CD4-positive, alpha-beta T cell (primary cell): ENCODE measurements at regions not wholly inside any gene's neighbourhood (a gene's known extent, or its start where the extent isn't known, plus 50 kb on each side); places are given as distances from the start of the nearest gene placed in this dataset.

Source experiments
- ATAC-seq: fragments of 200-7000 bp; cut with Tn5 transposase; one replicate; pipeline ENCODE4 v1.10.0; 2022; ENCODE audit warnings: mild to moderate bottlenecking; ENCODE audit not compliant: poor library complexity
- CTCF ChIA-PET: fragments of 350-600 bp; sonication (Branson Sonifier 250); formaldehyde crosslinking; loops from one replicate; lab custom pipeline; 2021; ENCODE audit warnings: antibody characterized with exemption, inconsistent platforms; lab: Charles Lee
- POLR2A ChIA-PET: fragments of 350-600 bp; sonication (Branson Sonifier 250); formaldehyde crosslinking; loops from one replicate; lab custom pipeline; 2021; ENCODE audit warnings: antibody characterized with exemption, inconsistent platforms; lab: Charles Lee
- DNase-seq, 14 experiments: peaks; one replicate each; pipeline ENCODE4 v3.0.0-alpha.2; 2013 to 2020; ENCODE audit warnings: mixed read lengths in 2 of 14
- H3K27ac ChIP-seq, 2 donors: one replicate each; pipeline versions ENCODE4 v1.5.1 to v1.7.0; 2013; ENCODE audit warnings: low read length in 2 of 2, low read depth in 1 of 2, mild to moderate bottlenecking in 1 of 2
- H3K27me3 ChIP-seq, 2 experiments: 1 replicate in 1 of 2; 2 replicates in 1 of 2; pipeline versions ENCODE4 v1.6.1 to v1.7.0; 2013; ENCODE audit warnings: low read length in 2 of 2, control low read depth in 1 of 2, mild to moderate bottlenecking in 1 of 2, moderate library complexity in 1 of 2; ENCODE audit not compliant: insufficient read depth in 2 of 2, control insufficient read depth in 1 of 2
- H3K36me3 ChIP-seq: one replicate; pipeline ENCODE4 v1.6.1; 2013; ENCODE audit warnings: low read length, control low read depth; ENCODE audit not compliant: insufficient read depth
- H3K4me1 ChIP-seq: one replicate; pipeline ENCODE4 v1.6.1; 2013; ENCODE audit warnings: low read length, control low read depth; ENCODE audit not compliant: insufficient read depth
- H3K4me3 ChIP-seq: one replicate; pipeline ENCODE4 v1.5.1; 2013; ENCODE audit warnings: mild to moderate bottlenecking, low read length, moderate library complexity
- H3K9me3 ChIP-seq, 2 experiments: 1 replicate in 1 of 2; 2 replicates in 1 of 2; pipeline versions ENCODE4 v1.6.1 to v1.7.0; 2013; ENCODE audit warnings: low read length in 2 of 2, mild to moderate bottlenecking in 2 of 2, control low read depth in 1 of 2, moderate library complexity in 1 of 2; ENCODE audit not compliant: control insufficient read depth in 1 of 2, insufficient read depth in 1 of 2
- H3K27ac Mint-ChIP-seq: one replicate; pipeline ENCODE4 v1.8.0; 2020; ENCODE audit warnings: mixed read lengths
- H3K27me3 Mint-ChIP-seq: one replicate; pipeline ENCODE4 v1.8.0; 2021; ENCODE audit warnings: mixed read lengths
- H3K36me3 Mint-ChIP-seq: one replicate; pipeline ENCODE4 v1.8.0; 2021; ENCODE audit warnings: low read depth, mixed read lengths
- H3K4me1 Mint-ChIP-seq: one replicate; pipeline ENCODE4 v1.8.0; 2021; ENCODE audit warnings: low read depth, mixed read lengths
- H3K4me3 Mint-ChIP-seq: one replicate; pipeline ENCODE4 v1.8.0; 2020; ENCODE audit warnings: mild to moderate bottlenecking, mixed read lengths
- H3K9me3 Mint-ChIP-seq: one replicate; pipeline ENCODE4 v1.8.0; 2020; ENCODE audit warnings: mixed read lengths
- CTCF ChIP-seq: fragments of 200-600 bp; IDR thresholded peaks from one replicate; pipeline ENCODE4 v1.8.0; 2022; ENCODE audit warnings: antibody characterized with exemption, mild to moderate bottlenecking
- intact Hi-C, 2 experiments: fragments of 100-400 bp; cut with DNase I in 1 of 2; cut with micrococcal nuclease in 1 of 2; formaldehyde crosslinking; loops; one replicate each; pipeline versions ENCODE4 v1.15.1 to v1.9.0; 2023 to 2025; cut with DNase I, micrococcal nuclease

GRCh38 chr6:99151634-99152346 lies 197.7 kb downstream of the FAXC start:
- Histone ChIP-seq H3K27ac (no peak overlapping the region), H3K4me3 (no peak overlapping the region), H3K9me3 (no peaks in the 10 kb centered on the region), H3K36me3 (no peaks in the 10 kb centered on the region), H3K27me3 (no peaks in the 10 kb centered on the region), H3K4me1 (no peaks in the 10 kb centered on the region)
- H3K36me3 Mint-ChIP-seq: no peaks in the 10 kb centered on the region
- H3K4me1 Mint-ChIP-seq: no peaks in the 10 kb centered on the region
- H3K4me3 Mint-ChIP-seq: no peak overlapping the region
- no peak overlapping the region for H3K27ac Mint-ChIP-seq
- intact Hi-C loops: no loop called here
- ATAC-seq (no peak), DNase-seq (peak in 2 of 14 experiments; percentile 1 to 7)
- peaks cover 22% of the 10 kb centered on the region for H3K27me3 Mint-ChIP-seq
- TF ChIP-seq CTCF: no peak
- CTCF ChIA-PET: no interaction called here
- POLR2A ChIA-PET: no interaction called here
- H3K9me3 Mint-ChIP-seq: no peaks in the 10 kb centered on the region

DNA sequence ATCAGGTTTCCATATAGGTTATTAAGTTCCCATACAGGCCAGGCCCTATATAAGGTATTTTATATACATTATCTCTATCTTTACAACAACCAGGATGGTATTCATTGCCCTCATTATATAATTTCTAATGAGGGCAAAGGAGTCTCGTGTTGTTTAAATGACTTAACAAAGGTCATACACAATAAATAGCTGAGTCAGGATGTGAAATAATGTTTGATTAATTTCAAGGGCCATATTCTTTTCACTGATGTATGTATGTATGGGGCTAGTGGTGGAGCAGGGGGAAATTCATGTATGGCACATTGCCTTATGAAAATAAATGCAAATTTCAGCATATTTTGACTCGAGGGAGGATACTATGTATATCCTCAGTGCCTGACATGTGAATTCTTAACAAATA lies 200.7 kb downstream of the FAXC start:
- no peak overlapping the region for H3K4me3 ChIP-seq
- no peak for TF ChIP-seq CTCF
- DNase-seq (no peak), ATAC-seq (no peak)
- ChIA-PET CTCF (no interaction called here), POLR2A (no interaction called here)
- Mint-ChIP-seq H3K27ac (no peak overlapping the region), H3K27me3 (peaks cover 40% of the 10 kb centered on the region), H3K36me3 (no peaks in the 10 kb centered on the region), H3K4me3 (no peak overlapping the region), H3K9me3 (no peaks in the 10 kb centered on the region), H3K4me1 (no peaks in the 10 kb centered on the region)
- no peaks in the 10 kb centered on the region for H3K4me1 ChIP-seq
- H3K36me3 ChIP-seq: no peaks in the 10 kb centered on the region
- no peaks in the 10 kb centered on the region for H3K9me3 ChIP-seq
- intact Hi-C loops: no loop called here
- H3K27ac ChIP-seq: no peak overlapping the region
- H3K27me3 ChIP-seq: no peaks in the 10 kb centered on the region

DNA sequence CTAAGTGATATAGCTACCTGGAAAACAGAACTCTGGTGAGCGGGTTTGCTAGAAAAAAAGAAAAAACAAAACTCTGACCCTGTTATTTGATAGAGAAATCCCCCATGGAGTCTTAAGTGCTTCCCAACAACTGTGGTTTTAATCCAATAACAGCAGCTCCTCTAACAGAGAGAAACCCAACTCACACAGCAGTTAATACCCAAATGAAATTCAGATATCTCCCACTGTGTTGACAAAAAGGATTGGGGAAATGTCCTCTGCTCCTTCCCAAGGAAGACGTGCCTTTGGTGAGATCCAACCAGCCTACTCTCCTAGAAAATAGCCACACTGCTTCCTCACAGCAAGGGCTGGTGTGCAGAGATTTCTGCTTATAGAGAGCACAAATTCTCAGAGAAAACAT lies 200.4 kb upstream of the FBXL4 start:
- H3K36me3 Mint-ChIP-seq: no peaks in the 10 kb centered on the region

More for the DNA sequence above, 200.4 kb upstream of the FBXL4 start:
- Mint-ChIP-seq H3K27me3 (peaks cover 35% of the 10 kb centered on the region), H3K4me3 (no peak overlapping the region), H3K4me1 (no peaks in the 10 kb centered on the region), H3K27ac (no peak overlapping the region), H3K9me3 (no peaks in the 10 kb centered on the region)
- Histone ChIP-seq H3K4me1 (no peaks in the 10 kb centered on the region), H3K4me3 (no peak overlapping the region), H3K36me3 (no peaks in the 10 kb centered on the region), H3K27ac (no peak overlapping the region), H3K27me3 (no peaks in the 10 kb centered on the region), H3K9me3 (no peaks in the 10 kb centered on the region)
- ChIA-PET CTCF (no interaction called here), POLR2A (no interaction called here)
- DNase-seq (no peak), ATAC-seq (no peak)
- TF ChIP-seq CTCF: no peak
- intact Hi-C loops: no loop called here
